ENCODE measurements at regions not wholly inside any gene's neighbourhood (a gene's known extent, or its start where the extent isn't known, plus 50 kb on each side); places are given as distances from the start of the nearest gene placed in this dataset.

- TF ChIP-seq, protein P1, sequence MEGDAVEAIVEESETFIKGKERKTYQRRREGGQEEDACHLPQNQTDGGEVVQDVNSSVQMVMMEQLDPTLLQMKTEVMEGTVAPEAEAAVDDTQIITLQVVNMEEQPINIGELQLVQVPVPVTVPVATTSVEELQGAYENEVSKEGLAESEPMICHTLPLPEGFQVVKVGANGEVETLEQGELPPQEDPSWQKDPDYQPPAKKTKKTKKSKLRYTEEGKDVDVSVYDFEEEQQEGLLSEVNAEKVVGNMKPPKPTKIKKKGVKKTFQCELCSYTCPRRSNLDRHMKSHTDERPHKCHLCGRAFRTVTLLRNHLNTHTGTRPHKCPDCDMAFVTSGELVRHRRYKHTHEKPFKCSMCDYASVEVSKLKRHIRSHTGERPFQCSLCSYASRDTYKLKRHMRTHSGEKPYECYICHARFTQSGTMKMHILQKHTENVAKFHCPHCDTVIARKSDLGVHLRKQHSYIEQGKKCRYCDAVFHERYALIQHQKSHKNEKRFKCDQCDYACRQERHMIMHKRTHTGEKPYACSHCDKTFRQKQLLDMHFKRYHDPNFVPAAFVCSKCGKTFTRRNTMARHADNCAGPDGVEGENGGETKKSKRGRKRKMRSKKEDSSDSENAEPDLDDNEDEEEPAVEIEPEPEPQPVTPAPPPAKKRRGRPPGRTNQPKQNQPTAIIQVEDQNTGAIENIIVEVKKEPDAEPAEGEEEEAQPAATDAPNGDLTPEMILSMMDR (IDR thresholded peaks at IDR 0.05): no peak
- no peak overlapping the region for H3K4me3 Mint-ChIP-seq
These were observed 276.0 kb downstream of the TENT4A start for GRCh38 chr5:6989230-6989629.

DNA sequence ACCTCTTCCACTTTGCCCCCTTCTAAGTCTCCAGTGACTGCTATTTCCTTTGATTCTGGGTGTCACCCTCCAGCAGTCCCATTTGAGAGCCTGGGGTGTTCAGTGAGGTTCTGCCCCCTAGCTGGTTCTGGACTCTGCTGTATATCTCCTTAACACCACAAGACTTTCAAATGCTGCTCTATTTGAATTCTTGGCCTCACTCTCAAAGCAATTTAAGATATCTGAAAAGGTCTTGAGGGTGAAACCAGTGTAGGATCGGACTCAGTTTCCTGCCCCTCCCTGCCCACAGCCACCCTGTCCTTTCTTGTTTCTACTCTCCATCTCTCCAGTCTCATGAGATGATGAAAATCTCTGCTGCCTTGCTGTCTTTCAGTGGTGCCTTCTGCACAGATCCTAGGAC, 280.9 kb downstream of the TENT4A start:
- H4K20me1 ChIP-seq (ENCODE audit: insufficient read depth, low read length): no peaks in the 10 kb centered on the region
- no peaks in the 10 kb centered on the region for H3K4me1 ChIP-seq (ENCODE audit: control insufficient read depth in 1 of 2, insufficient read depth in 2 of 2, low read length in 2 of 2)
- H3K9me3 Mint-ChIP-seq: peaks cover 0 to 11% (median 5%) of the 10 kb centered on the region in 7 donors
- H3K27me3 ChIP-seq (ENCODE audit: control insufficient read depth in 2 of 2, insufficient read depth in 2 of 2, low read length in 2 of 2): no peaks in the 10 kb centered on the region
- no peaks in the 10 kb centered on the region for H3K4me1 Mint-ChIP-seq
- H3K4me3 Mint-ChIP-seq: no peak overlapping the region
- no peak overlapping the region for H3K4me2 ChIP-seq (replicated peaks; ENCODE audit: extremely low read depth, low read length, poor library complexity, severe bottlenecking)
- intact Hi-C loops (cut with micrococcal nuclease): no loop called here
- no peak overlapping the region for H3K27ac Mint-ChIP-seq
- no peak overlapping the region for H2AFZ ChIP-seq (ENCODE audit: insufficient read depth, low read depth, low read length, poor library complexity, severe bottlenecking)
- no peaks in the 10 kb centered on the region for H3K79me2 ChIP-seq (ENCODE audit: insufficient read depth, low read length)
- H3K27ac ChIP-seq (ENCODE audit: low read depth in 1 of 2, low read length in 2 of 2): no peak overlapping the region
- H3K9me3 ChIP-seq (replicated peaks in 1 of 2; ENCODE audit: control insufficient read depth in 1 of 2, insufficient read depth in 1 of 2, low read length in 2 of 2): peaks cover 0 to 6% of the 10 kb centered on the region in 2 donors
- H3K36me3 Mint-ChIP-seq: no peaks in the 10 kb centered on the region
- DNase-seq: no peak
- H3K4me3 ChIP-seq (replicated peaks in 1 of 3; ENCODE audit: low read depth in 2 of 3, low read length in 3 of 3): no peak overlapping the region
- TF ChIP-seq, protein P1 (IDR thresholded peaks at IDR 0.05): no peak
- no peaks in the 10 kb centered on the region for H3K36me3 ChIP-seq (replicated peaks in 1 of 2; ENCODE audit: control insufficient read depth in 1 of 2, insufficient read depth in 2 of 2, low read length in 2 of 2)
- H3K9ac ChIP-seq (ENCODE audit: insufficient read depth, low read length, poor library complexity, severe bottlenecking): no peak overlapping the region
- WGBS (ENCODE audit: insufficient coverage): no CpG with 5 or more reads among the region's 1 CpG
- H3K27me3 Mint-ChIP-seq (ENCODE audit: low read depth in 3 of 3): peaks cover 0 to 2% (median 0%) of the 10 kb centered on the region in 3 donors

More at GRCh38 chr5:6989230-6989629, 276.0 kb downstream of the TENT4A start:
- H3K27me3 ChIP-seq (ENCODE audit: control insufficient read depth in 2 of 2, insufficient read depth in 2 of 2, low read length in 2 of 2): no peaks in the 10 kb centered on the region
- no peak overlapping the region for H3K27ac ChIP-seq (ENCODE audit: low read depth in 1 of 2, low read length in 2 of 2)
- peaks cover 0 to 2% (median 0%) of the 10 kb centered on the region in 3 donors for H3K27me3 Mint-ChIP-seq (ENCODE audit: low read depth in 3 of 3)
- H3K79me2 ChIP-seq (ENCODE audit: insufficient read depth, low read length): no peaks in the 10 kb centered on the region
- no peaks in the 10 kb centered on the region for H4K20me1 ChIP-seq (ENCODE audit: insufficient read depth, low read length)
- H3K9me3 ChIP-seq (replicated peaks in 1 of 2; ENCODE audit: control insufficient read depth in 1 of 2, insufficient read depth in 1 of 2, low read length in 2 of 2): no peaks in the 10 kb centered on the region
- H3K4me3 ChIP-seq (replicated peaks in 1 of 3; ENCODE audit: low read depth in 2 of 3, low read length in 3 of 3): no peak overlapping the region
- no peak overlapping the region for H2AFZ ChIP-seq (ENCODE audit: insufficient read depth, low read depth, low read length, poor library complexity, severe bottlenecking)
- intact Hi-C loops (cut with micrococcal nuclease): no loop called here
- H3K4me1 ChIP-seq (ENCODE audit: control insufficient read depth in 1 of 2, insufficient read depth in 2 of 2, low read length in 2 of 2): no peaks in the 10 kb centered on the region
- DNase-seq: no peak
- no peaks in the 10 kb centered on the region for H3K36me3 ChIP-seq (replicated peaks in 1 of 2; ENCODE audit: control insufficient read depth in 1 of 2, insufficient read depth in 2 of 2, low read length in 2 of 2)
- H3K27ac Mint-ChIP-seq: no peak overlapping the region
- 83% methylated on average over 5 of the region's 6 CpGs for WGBS (ENCODE audit: insufficient coverage)
- H3K4me2 ChIP-seq (replicated peaks; ENCODE audit: extremely low read depth, low read length, poor library complexity, severe bottlenecking): no peak overlapping the region
- no peak overlapping the region for H3K9ac ChIP-seq (ENCODE audit: insufficient read depth, low read length, poor library complexity, severe bottlenecking)
- H3K9me3 Mint-ChIP-seq: peaks cover 0 to 4% (median 0%) of the 10 kb centered on the region in 7 donors
- H3K36me3 Mint-ChIP-seq: no peaks in the 10 kb centered on the region
- no peaks in the 10 kb centered on the region for H3K4me1 Mint-ChIP-seq
